ENCODE measurements at regions not wholly inside any gene's neighbourhood (a gene's known extent, or its start where the extent isn't known, plus 50 kb on each side); places are given as distances from the start of the nearest gene placed in this dataset.
A peak's percentile ranks its signal among the peaks of the same experiment; 100 is the strongest.
"Not testable (repeated sequence)": the region's sequence is repeated elsewhere in the genome, so short reads cannot be mapped to it uniquely, and the experiment has no call there.

GRCh38 chr7:76117306-76117991 lies 69.5 kb downstream of the MDH2 start:
- DNase-seq: not testable (repeated sequence)

GRCh38 chr7:76118253-76119036 lies 70.5 kb downstream of the MDH2 start:
- DNase-seq: not testable (repeated sequence)

- no peak for DNase-seq
Observed at GRCh38 chr7:76121044-76121443, 73.1 kb downstream of the MDH2 start.

- no peak for DNase-seq
Observed at GRCh38 chr7:76122516-76123239, 74.8 kb downstream of the MDH2 start.

- DNase-seq: no peak
Observed at GRCh38 chr7:76123316-76123715, 75.4 kb downstream of the MDH2 start.

GRCh38 chr7:76125560-76125959 lies 76.1 kb upstream of the SRRM3 start:
- no peak for DNase-seq

GRCh38 chr7:76126632-76127031 lies 75.1 kb upstream of the SRRM3 start:
- no peak for DNase-seq

- DNase-seq: no peak
Observed at GRCh38 chr7:76129366-76129765, 72.3 kb upstream of the SRRM3 start.

- DNase-seq: no peak
Observed at GRCh38 chr7:76129836-76130235, 71.9 kb upstream of the SRRM3 start.

GRCh38 chr7:76130661-76131060 lies 71.0 kb upstream of the SRRM3 start:
- not testable (repeated sequence) for DNase-seq

GRCh38 chr7:76131887-76132286 lies 69.8 kb upstream of the SRRM3 start:
- DNase-seq: peak; percentile 4

- DNase-seq: no peak
Observed at GRCh38 chr7:76133164-76133775, 68.4 kb upstream of the SRRM3 start.

- no peak for DNase-seq
Observed at GRCh38 chr7:76133839-76134238, 67.9 kb upstream of the SRRM3 start.

GRCh38 chr7:76135263-76135662 lies 66.4 kb upstream of the SRRM3 start:
- DNase-seq: not testable (repeated sequence)

GRCh38 chr7:76138577-76139313 lies 63.0 kb upstream of the SRRM3 start:
- not testable (repeated sequence) for DNase-seq

GRCh38 chr7:76139670-76140069 lies 62.0 kb upstream of the SRRM3 start:
- DNase-seq: no peak

GRCh38 chr7:76140259-76140658 lies 61.4 kb upstream of the SRRM3 start:
- not testable (repeated sequence) for DNase-seq

GRCh38 chr7:76142861-76143260 lies 58.8 kb upstream of the SRRM3 start:
- DNase-seq: no peak

- not testable (repeated sequence) for DNase-seq
Observed at GRCh38 chr7:76144664-76145270, 56.9 kb upstream of the SRRM3 start.

- DNase-seq: no peak
Observed at GRCh38 chr7:76146374-76146773, 55.3 kb upstream of the SRRM3 start.

- not testable (repeated sequence) for DNase-seq
Observed at GRCh38 chr7:76148947-76149346, 52.7 kb upstream of the SRRM3 start.
